ENCODE measurements at regions not wholly inside any gene's neighbourhood (a gene's known extent, or its start where the extent isn't known, plus 50 kb on each side); places are given as distances from the start of the nearest gene placed in this dataset.
"Not testable (repeated sequence)": the region's sequence is repeated elsewhere in the genome, so short reads cannot be mapped to it uniquely, and the experiment has no call there.

GRCh38 chr1:148386031-148386398 is 97.1 kb downstream of the PPIAL4G start:
- not testable (repeated sequence) for DNase-seq

GRCh38 chr1:148385371-148386030 is 97.6 kb downstream of the PPIAL4G start:
- DNase-seq = no peak

GRCh38 chr1:148383966-148384365 is 99.1 kb downstream of the PPIAL4G start:
- DNase-seq = no peak

- no peak for DNase-seq
Measured at GRCh38 chr1:148379697-148380096, 103.4 kb downstream of the PPIAL4G start.

GRCh38 chr1:148379170-148379500 is 104.0 kb downstream of the PPIAL4G start:
- DNase-seq = no peak

- DNase-seq = not testable (repeated sequence)
Measured at GRCh38 chr1:148377992-148378391, 105.1 kb downstream of the PPIAL4G start.

GRCh38 chr1:148377045-148377444 is 106.1 kb downstream of the PPIAL4G start:
- DNase-seq = not testable (repeated sequence)

- no peak for DNase-seq
Measured at GRCh38 chr1:148374101-148374500, 109.0 kb downstream of the PPIAL4G start.

- no peak for DNase-seq
Measured at GRCh38 chr1:148373192-148373925, 109.7 kb downstream of the PPIAL4G start.

- no peak for DNase-seq
Measured at GRCh38 chr1:148372731-148373130, 110.4 kb downstream of the PPIAL4G start.

GRCh38 chr1:148372051-148372726 is 110.9 kb downstream of the PPIAL4G start:
- not testable (repeated sequence) for DNase-seq

- peak; percentile 54 for DNase-seq
Measured at GRCh38 chr1:148371551-148371994, 111.5 kb downstream of the PPIAL4G start.

- DNase-seq = not testable (repeated sequence)
Measured at GRCh38 chr1:148370661-148371060, 112.4 kb downstream of the PPIAL4G start.

GRCh38 chr1:148367596-148367995 is 115.5 kb downstream of the PPIAL4G start:
- DNase-seq = no peak

- not testable (repeated sequence) for DNase-seq
Measured at GRCh38 chr1:148366136-148366753, 116.9 kb downstream of the PPIAL4G start.

- DNase-seq = not testable (repeated sequence)
Measured at GRCh38 chr1:148365151-148365550, 118.0 kb downstream of the PPIAL4G start.

GRCh38 chr1:148363979-148364378 is 119.1 kb downstream of the PPIAL4G start:
- DNase-seq = not testable (repeated sequence)

GRCh38 chr1:148363439-148363810 is 119.7 kb downstream of the PPIAL4G start:
- DNase-seq = no peak

GRCh38 chr1:148362626-148363438 is 120.3 kb downstream of the PPIAL4G start:
- peak; percentile 52 for DNase-seq

- peak; percentile 48 for DNase-seq
Measured at GRCh38 chr1:148362216-148362611, 120.9 kb downstream of the PPIAL4G start.

- DNase-seq = peak; percentile 61
Measured at GRCh38 chr1:148361427-148362215, 121.5 kb downstream of the PPIAL4G start.
